BE2C (cell line): ENCODE measurements at regions not wholly inside any gene's neighbourhood (a gene's known extent, or its start where the extent isn't known, plus 50 kb on each side); places are given as distances from the start of the nearest gene placed in this dataset.
"Not testable (repeated sequence)": the region's sequence is repeated elsewhere in the genome, so short reads cannot be mapped to it uniquely, and the experiment has no call there.

Experiments
- DNase-seq: peaks from one replicate; pipeline ENCODE4 v3.0.0-alpha.2; 2020
- H3K27me3 ChIP-seq: fragments of 250-450 bp; sonication (Bioruptor Pico); 2 replicates; pipeline ENCODE4 v1.5.1; 2020; ENCODE audit warnings: mild to moderate bottlenecking
- H3K36me3 ChIP-seq: fragments of 250-450 bp; sonication (Bioruptor Pico); 2 replicates; pipeline ENCODE4 v1.5.1; 2020; ENCODE audit warnings: mild to moderate bottlenecking
- H3K4me1 ChIP-seq: fragments of 250-450 bp; sonication (Bioruptor Pico); 2 replicates; pipeline ENCODE4 v1.5.1; 2020
- H3K4me3 ChIP-seq: 2 replicates; pipeline ENCODE4 v1.5.1; 2011; ENCODE audit warnings: low read depth, low read length
- H3K9me3 ChIP-seq: fragments of 250-450 bp; sonication (Bioruptor Pico); 2 replicates; pipeline ENCODE4 v1.5.1; 2020
- CTCF ChIP-seq: IDR thresholded peaks from 2 replicates; pipeline ENCODE4 v1.5.1; 2012; ENCODE audit warnings: mild to moderate bottlenecking, low read depth, low read length

GRCh38 chr3:87436781-87437543 is 160.6 kb upstream of the POU1F1 start:
- no peaks in the 10 kb centered on the region for H3K27me3 ChIP-seq
- DNase-seq, result no peak
- H3K4me1 ChIP-seq, result no peaks in the 10 kb centered on the region
- no peaks in the 10 kb centered on the region for H3K36me3 ChIP-seq
- TF ChIP-seq CTCF, result no peak
- no peaks in the 10 kb centered on the region for H3K9me3 ChIP-seq
- no peak overlapping the region for H3K4me3 ChIP-seq

GRCh38 chr3:87435926-87436620 is 159.7 kb upstream of the POU1F1 start:
- H3K9me3 ChIP-seq, result no peaks in the 10 kb centered on the region
- no peaks in the 10 kb centered on the region for H3K4me1 ChIP-seq
- H3K27me3 ChIP-seq, result no peaks in the 10 kb centered on the region
- no peaks in the 10 kb centered on the region for H3K36me3 ChIP-seq
- DNase-seq, result no peak
- H3K4me3 ChIP-seq, result no peak overlapping the region
- no peak for TF ChIP-seq CTCF

DNA sequence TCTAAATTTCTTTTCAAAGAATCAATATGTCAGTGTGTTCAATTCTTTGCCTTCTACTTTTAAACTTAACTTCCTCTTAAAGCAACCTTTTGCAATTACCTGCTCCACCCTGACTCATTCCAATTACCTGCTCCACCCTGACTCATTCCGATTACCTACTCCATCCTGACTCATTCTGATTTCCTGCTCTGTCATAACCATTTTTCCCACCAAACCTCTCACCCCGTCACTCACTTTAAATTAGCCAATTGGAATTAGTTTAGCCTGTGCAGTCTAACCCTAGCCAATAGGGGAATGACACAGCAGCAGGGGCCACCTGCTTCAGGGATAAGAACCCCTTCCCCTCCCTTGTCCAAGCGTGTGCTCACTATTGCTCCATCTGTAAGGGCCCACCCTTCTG is 157.1 kb upstream of the POU1F1 start:
- not testable (repeated sequence) for H3K4me3 ChIP-seq, H3K9me3 ChIP-seq, H3K36me3 ChIP-seq, H3K27me3 ChIP-seq, DNase-seq, H3K4me1 ChIP-seq

GRCh38 chr3:87426918-87427317 is 150.5 kb upstream of the POU1F1 start:
- H3K27me3 ChIP-seq, result no peaks in the 10 kb centered on the region
- no peaks in the 10 kb centered on the region for H3K36me3 ChIP-seq
- DNase-seq, result no peak
- TF ChIP-seq CTCF, result no peak
- no peaks in the 10 kb centered on the region for H3K4me1 ChIP-seq
- no peaks in the 10 kb centered on the region for H3K9me3 ChIP-seq
- H3K4me3 ChIP-seq, result no peak overlapping the region

GRCh38 chr3:87425056-87425455 is 148.7 kb upstream of the POU1F1 start:
- no peak for DNase-seq
- no peaks in the 10 kb centered on the region for H3K36me3 ChIP-seq
- H3K4me1 ChIP-seq, result no peaks in the 10 kb centered on the region
- H3K9me3 ChIP-seq, result no peaks in the 10 kb centered on the region
- TF ChIP-seq CTCF, result no peak
- no peaks in the 10 kb centered on the region for H3K27me3 ChIP-seq
- H3K4me3 ChIP-seq, result no peak overlapping the region

DNA sequence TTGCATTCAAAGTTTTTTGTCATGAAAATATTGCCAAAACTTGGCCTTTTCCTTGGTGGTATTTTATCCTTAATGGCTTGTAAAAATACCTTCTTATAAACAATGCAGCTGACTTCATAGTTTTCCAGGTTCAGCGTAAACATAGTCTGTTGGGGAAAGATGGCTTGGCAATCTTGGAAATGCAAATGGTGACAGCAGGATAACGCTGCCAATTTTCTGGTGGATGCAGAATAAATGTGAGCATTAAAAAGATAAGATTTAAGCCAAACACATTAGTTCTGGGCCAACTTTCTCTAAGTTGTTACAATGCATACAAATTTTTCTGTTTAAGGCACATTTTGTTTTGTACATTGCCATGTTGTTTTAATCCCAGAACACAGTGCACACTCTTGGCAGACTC is 147.0 kb upstream of the POU1F1 start:
- no peaks in the 10 kb centered on the region for H3K36me3 ChIP-seq
- H3K4me3 ChIP-seq, result no peak overlapping the region
- no peaks in the 10 kb centered on the region for H3K27me3 ChIP-seq
- DNase-seq, result no peak
- no peaks in the 10 kb centered on the region for H3K4me1 ChIP-seq
- TF ChIP-seq CTCF, result no peak
- H3K9me3 ChIP-seq, result no peaks in the 10 kb centered on the region
